H9 (cell line): ENCODE measurements at regions not wholly inside any gene's neighbourhood (a gene's known extent, or its start where the extent isn't known, plus 50 kb on each side); places are given as distances from the start of the nearest gene placed in this dataset.

Experiments
- DNase-seq: peaks from one replicate; pipeline ENCODE4 v3.0.0-alpha.2; 2017
- H2AFZ ChIP-seq: one replicate; pipeline ENCODE4 v1.6.1; 2013; ENCODE audit warnings: mild to moderate bottlenecking, low read length, control low read depth, moderate library complexity
- H2AK5ac ChIP-seq: 2 replicates; pipeline ENCODE4 v1.6.1; 2013; ENCODE audit warnings: low read length, control low read depth, mixed read lengths; ENCODE audit not compliant: insufficient read length
- H2BK120ac ChIP-seq: one replicate; pipeline ENCODE4 v1.6.1; 2013; ENCODE audit warnings: low read depth, mild to moderate bottlenecking, low read length, control low read depth, inconsistent platforms; ENCODE audit not compliant: poor library complexity, severe bottlenecking
- H2BK12ac ChIP-seq: 2 replicates; pipeline ENCODE4 v1.6.1; 2013; ENCODE audit warnings: low read length, control low read depth, mixed read lengths, low read depth; ENCODE audit not compliant: insufficient read length
- H2BK15ac ChIP-seq: 2 replicates; pipeline ENCODE4 v1.6.1; 2013; ENCODE audit warnings: low read depth, low read length, control low read depth
- H2BK20ac ChIP-seq: one replicate; pipeline ENCODE4 v1.6.1; 2013; ENCODE audit warnings: low read depth, mild to moderate bottlenecking, low read length, control low read depth, inconsistent platforms; ENCODE audit not compliant: poor library complexity, severe bottlenecking
- H2BK5ac ChIP-seq: 2 replicates; pipeline ENCODE4 v1.6.1; 2013; ENCODE audit warnings: low read length, control low read depth, mixed read lengths; ENCODE audit not compliant: insufficient read length
- H3K14ac ChIP-seq: 2 replicates; pipeline ENCODE4 v1.6.1; 2013; ENCODE audit warnings: low read length, control low read depth; ENCODE audit not compliant: insufficient read depth
- H3K18ac ChIP-seq: 2 replicates; pipeline ENCODE4 v1.6.1; 2013; ENCODE audit warnings: low read depth, mild to moderate bottlenecking, mixed read lengths, low read length, control low read depth; ENCODE audit not compliant: insufficient read length
- H3K23ac ChIP-seq: 2 replicates; pipeline ENCODE4 v1.6.1; 2013; ENCODE audit warnings: low read length, control low read depth, mixed read lengths, low read depth; ENCODE audit not compliant: insufficient read length
- H3K23me2 ChIP-seq: 2 replicates; pipeline ENCODE4 v1.6.1; 2013; ENCODE audit warnings: low read depth, mild to moderate bottlenecking, mixed read lengths, low read length, control low read depth; ENCODE audit not compliant: insufficient read length, poor library complexity, severe bottlenecking
- H3K27ac ChIP-seq: 2 replicates; pipeline ENCODE4 v1.5.1; 2013; ENCODE audit warnings: low read length, control low read depth, mixed read lengths, low read depth; ENCODE audit not compliant: insufficient read length
- H3K27me3 ChIP-seq: 2 replicates; pipeline ENCODE4 v1.6.1; 2013; ENCODE audit warnings: low read length, control low read depth, inconsistent platforms; ENCODE audit not compliant: insufficient read depth
- H3K4ac ChIP-seq: 2 replicates; pipeline ENCODE4 v1.6.1; 2013; ENCODE audit warnings: low read depth, mild to moderate bottlenecking, control low read depth, inconsistent platforms, low read length, moderate library complexity
- H3K4me1 ChIP-seq: 2 replicates; pipeline ENCODE4 v1.6.1; 2013; ENCODE audit warnings: low read length, control low read depth, inconsistent platforms; ENCODE audit not compliant: insufficient read depth
- H3K4me2 ChIP-seq: 2 replicates; pipeline ENCODE4 v1.6.1; 2013; ENCODE audit warnings: low read length, control low read depth, mixed read lengths; ENCODE audit not compliant: insufficient read length, insufficient read depth
- H3K56ac ChIP-seq: 2 replicates; pipeline ENCODE4 v1.6.1; 2013; ENCODE audit warnings: low read depth, mild to moderate bottlenecking, mixed read lengths, low read length, control low read depth; ENCODE audit not compliant: insufficient read length
- H3K79me1 ChIP-seq: 2 replicates; pipeline ENCODE4 v1.6.1; 2013; ENCODE audit warnings: low read depth, mild to moderate bottlenecking, moderate library complexity, low read length, control low read depth, inconsistent platforms; ENCODE audit not compliant: insufficient read depth, poor library complexity, severe bottlenecking
- H3K79me2 ChIP-seq: 2 replicates; pipeline ENCODE4 v1.6.1; 2013; ENCODE audit warnings: low read length, control low read depth, inconsistent platforms; ENCODE audit not compliant: insufficient read depth
- H3K9ac ChIP-seq: 2 replicates; pipeline ENCODE4 v1.6.1; 2013; ENCODE audit warnings: low read length, control low read depth, mixed read lengths; ENCODE audit not compliant: insufficient read length; ENCODE audit errors: extremely low read depth
- H3K9me3 ChIP-seq: one replicate; pipeline ENCODE4 v1.6.1; 2013; ENCODE audit warnings: low read depth, low read length, inconsistent platforms; ENCODE audit not compliant: control insufficient read depth
- H3T11ph ChIP-seq: one replicate; pipeline ENCODE4 v1.6.1; 2013; ENCODE audit warnings: mild to moderate bottlenecking, low read length, control low read depth, inconsistent platforms
- H4K20me1 ChIP-seq: one replicate; pipeline ENCODE4 v1.6.1; 2013; ENCODE audit not compliant: control insufficient read depth, insufficient read length, insufficient read depth
- H4K5ac ChIP-seq: 2 replicates; pipeline ENCODE4 v1.6.1; 2013; ENCODE audit warnings: low read depth, mild to moderate bottlenecking, mixed read lengths, low read length, control low read depth; ENCODE audit not compliant: insufficient read length
- H4K8ac ChIP-seq: replicated peaks from 2 replicates; pipeline ENCODE4 v1.6.1; 2013; ENCODE audit warnings: low read length, control low read depth, mixed read lengths, low read depth; ENCODE audit not compliant: insufficient read length
- H4K91ac ChIP-seq: 2 replicates; pipeline ENCODE4 v1.6.1; 2013; ENCODE audit warnings: low read depth, mild to moderate bottlenecking, moderate library complexity, mixed read lengths, low read length, control low read depth; ENCODE audit not compliant: insufficient read length
- H3K27ac Mint-ChIP-seq, 3 experiments: 2 replicates in 2 of 3; 3 replicates in 1 of 3; pipeline ENCODE4 v1.8.0; 2020 to 2021; ENCODE audit warnings: mixed read lengths in 3 of 3, mild to moderate bottlenecking in 1 of 3, moderate library complexity in 1 of 3
- H3K27me3 Mint-ChIP-seq: 2 replicates; pipeline ENCODE4 v1.8.0; 2021; ENCODE audit warnings: low read depth, mild to moderate bottlenecking, moderate library complexity, mixed read lengths
- H3K36me3 Mint-ChIP-seq, 3 experiments: 2 replicates in 2 of 3; 3 replicates in 1 of 3; pipeline ENCODE4 v1.8.0; 2020 to 2021; ENCODE audit warnings: low read depth in 3 of 3, mixed read lengths in 3 of 3; ENCODE audit not compliant: insufficient read depth in 1 of 3
- H3K4me1 Mint-ChIP-seq, 2 experiments: 2 replicates each; pipeline ENCODE4 v1.8.0; 2020; ENCODE audit warnings: mixed read lengths in 2 of 2
- H3K4me3 Mint-ChIP-seq, 2 experiments: 2 replicates in 1 of 2; 3 replicates in 1 of 2; pipeline ENCODE4 v1.8.0; 2020 to 2021; ENCODE audit warnings: mild to moderate bottlenecking in 2 of 2, mixed read lengths in 2 of 2, moderate library complexity in 1 of 2
- H3K9me3 Mint-ChIP-seq, 2 experiments: 2 replicates in 1 of 2; 3 replicates in 1 of 2; pipeline ENCODE4 v1.8.0; 2020; ENCODE audit warnings: mild to moderate bottlenecking in 2 of 2, mixed read lengths in 2 of 2, moderate library complexity in 1 of 2
- CTCF ChIP-seq: fragments of 200-600 bp; sonication (generic); conservative IDR thresholded peaks from 3 replicates; pipeline ENCODE4 v1.8.0; 2021; ENCODE audit warnings: antibody characterized with exemption, mild to moderate bottlenecking
- WGBS: extraction: QIAGEN DNeasy Blood & Tissue Kit; methylation state at CpG from one replicate; pipeline ENCODE4 v1.1.7; 2013; ENCODE audit warnings: missing lambda C conversion rate, low lambda C conversion rate, mixed read lengths; ENCODE audit not compliant: insufficient read length; ENCODE audit errors: extremely low coverage; 5-methylcytosine and 5-hydroxymethylcytosine counted together

GRCh38 chr1:143653429-143653802, 318.4 kb downstream of the FAM72C start:
- Histone ChIP-seq H2BK12ac (no peak overlapping the region), H2BK5ac (no peak overlapping the region), H4K8ac (no peak overlapping the region), H3K27me3 (no peaks in the 10 kb centered on the region), H3T11ph (no peak overlapping the region), H2AFZ (no peak overlapping the region), H3K9ac (no peak overlapping the region), H3K9me3 (peaks cover 87% of the 10 kb centered on the region), H2BK20ac (no peak overlapping the region), H3K23ac (no peak overlapping the region), H2BK120ac (no peak overlapping the region), H4K5ac (no peak overlapping the region), H3K4me1 (no peaks in the 10 kb centered on the region), H3K4ac (no peak overlapping the region), H2BK15ac (no peak overlapping the region), H3K4me2 (no peak overlapping the region), H3K18ac (no peak overlapping the region), H3K79me1 (no peaks in the 10 kb centered on the region), H4K91ac (no peak overlapping the region), H3K23me2 (no peaks in the 10 kb centered on the region), H4K20me1 (no peaks in the 10 kb centered on the region), H2AK5ac (no peak overlapping the region), H3K56ac (no peak overlapping the region), H3K79me2 (no peaks in the 10 kb centered on the region), H3K14ac (no peak overlapping the region), H3K27ac (no peak overlapping the region)
- TF ChIP-seq CTCF = no peak
- Mint-ChIP-seq H3K27ac (no peak overlapping the region), H3K4me3 (no peak overlapping the region), H3K4me1 (no peaks in the 10 kb centered on the region), H3K36me3 (peaks cover 19 to 43% (median 39%) of the 10 kb centered on the region in 3 experiments; a peak in 6 of 7 replicates), H3K9me3 (peaks cover 99% of the 10 kb centered on the region in 2 experiments), H3K27me3 (peaks cover 2% of the 10 kb centered on the region)
- WGBS = no CpG with 5 or more reads among the region's 24 CpGs
- no peak for DNase-seq
